ENCODE measurements at regions not wholly inside any gene's neighbourhood (a gene's known extent, or its start where the extent isn't known, plus 50 kb on each side); places are given as distances from the start of the nearest gene placed in this dataset.
A peak's percentile ranks its signal among the peaks of the same experiment; 100 is the strongest.

- TF ChIP-seq ZNF791 (tag by site-specific recombination; IDR thresholded peaks at IDR 0.05): no peak
- no peak for TF ChIP-seq SCRT1 (tag by site-specific recombination; IDR thresholded peaks at IDR 0.05; ENCODE audit: borderline replicate concordance)
- no peak for TF ChIP-seq GFI1B (tag by site-specific recombination; IDR thresholded peaks at IDR 0.05)
- TF ChIP-seq GLI2 (tag by site-specific recombination; IDR thresholded peaks at IDR 0.05; ENCODE audit: borderline replicate concordance, low read depth): no peak
- TF ChIP-seq ZNF174 (tag by site-specific recombination; IDR thresholded peaks at IDR 0.05): no peak
- no peak for TF ChIP-seq ZBTB6 (tag by site-specific recombination; IDR thresholded peaks at IDR 0.05)
Observed at GRCh38 chr4:104899863-104900262, 246.8 kb upstream of the TET2 start (continued).

- ChIA-PET POLR2A (no interaction called here), CTCF (no interaction called here)
- no peaks in the 10 kb centered on the region for H3K4me1 ChIP-seq (ENCODE audit: control insufficient read depth, insufficient read depth, low read length)
- no peak overlapping the region for H3K4me3 ChIP-seq (ENCODE audit: low read depth, low read length)
- TF ChIP-seq ZNF394 (tag by site-specific recombination; IDR thresholded peaks at IDR 0.05; ENCODE audit: borderline replicate concordance) (no peak), ZNF133 (tag by site-specific recombination; IDR thresholded peaks at IDR 0.05) (no peak), ZFP41 (tag by site-specific recombination; IDR thresholded peaks at IDR 0.05; ENCODE audit: borderline replicate concordance) (no peak), PRDM10 (tag by site-specific recombination; IDR thresholded peaks at IDR 0.05) (0 out of 2 replicates have a peak, but pooled peaks have one; percentile 21)
- no peak overlapping the region for H3K27ac ChIP-seq (ENCODE audit: extremely low read depth, low read depth, low read length)
- H3K9me3 ChIP-seq (ENCODE audit: control insufficient read depth, insufficient read depth, low read depth, low read length): no peaks in the 10 kb centered on the region
- H3K36me3 ChIP-seq (ENCODE audit: control insufficient read depth in 2 of 2, insufficient read depth in 1 of 2, low read length in 2 of 2): no peaks in the 10 kb centered on the region
Observed at GRCh38 chr4:104901438-104901837, 245.2 kb upstream of the TET2 start.

GRCh38 chr4:104901961-104902605 lies 244.6 kb upstream of the TET2 start:
- Histone ChIP-seq H3K27ac (ENCODE audit: extremely low read depth, low read depth, low read length) (no peak overlapping the region), H3K4me3 (ENCODE audit: low read depth, low read length) (no peak overlapping the region), H3K36me3 (ENCODE audit: control insufficient read depth in 2 of 2, insufficient read depth in 1 of 2, low read length in 2 of 2) (no peaks in the 10 kb centered on the region), H3K4me1 (ENCODE audit: control insufficient read depth, insufficient read depth, low read length) (no peaks in the 10 kb centered on the region), H3K9me3 (ENCODE audit: control insufficient read depth, insufficient read depth, low read depth, low read length) (no peaks in the 10 kb centered on the region)
- ChIA-PET CTCF (no interaction called here), POLR2A (no interaction called here)
- no peak for TF ChIP-seq ZFP3 (tag by site-specific recombination; IDR thresholded peaks at IDR 0.05; ENCODE audit: low read depth)
- TF ChIP-seq ZNF132 (tag by site-specific recombination; IDR thresholded peaks at IDR 0.05; ENCODE audit: borderline replicate concordance): no peak
- TF ChIP-seq ZNF23 (tag by site-specific recombination; IDR thresholded peaks at IDR 0.05; ENCODE audit: borderline replicate concordance): no peak
- no peak for TF ChIP-seq ZNF24 (tag by site-specific recombination; IDR thresholded peaks at IDR 0.05)
- TF ChIP-seq ZNF596 (tag by site-specific recombination; IDR thresholded peaks at IDR 0.05): no peak

GRCh38 chr4:104905065-104905464 lies 241.6 kb upstream of the TET2 start:
- TF ChIP-seq ZNF37A (tag by site-specific recombination; IDR thresholded peaks at IDR 0.05) (no peak), GLI4 (tag by site-specific recombination; IDR thresholded peaks at IDR 0.05) (no peak), SP3 (tag by site-specific recombination; IDR thresholded peaks at IDR 0.05) (no peak), ZNF16 (tag by site-specific recombination; IDR thresholded peaks at IDR 0.05; ENCODE audit: low read depth) (no peak), ZNF138 (tag by site-specific recombination; IDR thresholded peaks at IDR 0.05; ENCODE audit: borderline replicate concordance) (no peak), ZNF423 (tag by site-specific recombination; IDR thresholded peaks at IDR 0.05) (no peak), TRIM28 (IDR thresholded peaks at IDR 0.05; ENCODE audit: borderline replicate concordance, low read length) (no peak), YY1 (tag by site-specific recombination; IDR thresholded peaks at IDR 0.05) (no peak), ZBTB7A (tag by site-specific recombination; IDR thresholded peaks at IDR 0.05; ENCODE audit: low read depth) (no peak)
- no peak overlapping the region for H3K4me3 ChIP-seq (ENCODE audit: low read depth, low read length)
- H3K36me3 ChIP-seq (ENCODE audit: control insufficient read depth in 2 of 2, insufficient read depth in 1 of 2, low read length in 2 of 2): no peaks in the 10 kb centered on the region
- no peaks in the 10 kb centered on the region for H3K4me1 ChIP-seq (ENCODE audit: control insufficient read depth, insufficient read depth, low read length)
- ChIA-PET POLR2A (no interaction called here), CTCF (no interaction called here)
- no peak overlapping the region for H3K27ac ChIP-seq (ENCODE audit: extremely low read depth, low read depth, low read length)
- no peaks in the 10 kb centered on the region for H3K9me3 ChIP-seq (ENCODE audit: control insufficient read depth, insufficient read depth, low read depth, low read length)

Measured in HEK293 (cell line).